DND-41 (cell line): ENCODE measurements at regions not wholly inside any gene's neighbourhood (a gene's known extent, or its start where the extent isn't known, plus 50 kb on each side); places are given as distances from the start of the nearest gene placed in this dataset.

ENCODE experiments used
- ATAC-seq: fragments of 200-7000 bp; cut with Tn5 transposase; 3 replicates; pipeline ENCODE4 v1.9.1; 2021; ENCODE audit warnings: low read depth; ENCODE audit not compliant: insufficient read depth
- DNase-seq: peaks from one replicate; pipeline ENCODE4 v3.0.0-alpha.2; 2020
- H2AFZ ChIP-seq: 2 replicates; pipeline ENCODE4 v1.6.0; 2012; ENCODE audit warnings: low read depth, low read length
- H3K27ac ChIP-seq: 2 replicates; pipeline ENCODE4 v1.5.1; 2012; ENCODE audit warnings: low read length, inconsistent platforms
- H3K27me3 ChIP-seq: fragments of 200-600 bp; sonication (generic); 2 replicates; pipeline ENCODE4 v1.6.0; 2012; ENCODE audit warnings: low read length, mild to moderate bottlenecking, inconsistent platforms; ENCODE audit not compliant: insufficient read depth, poor library complexity
- H3K36me3 ChIP-seq: 2 replicates; pipeline ENCODE4 v1.5.1; 2012; ENCODE audit warnings: low read length, inconsistent platforms; ENCODE audit not compliant: insufficient read depth
- H3K4me1 ChIP-seq: 2 replicates; pipeline ENCODE4 v1.5.1; 2012; ENCODE audit warnings: mild to moderate bottlenecking, low read length; ENCODE audit not compliant: insufficient read depth
- H3K4me2 ChIP-seq: 2 replicates; pipeline ENCODE4 v1.6.0; 2012; ENCODE audit warnings: mild to moderate bottlenecking, moderate library complexity, low read length, inconsistent platforms; ENCODE audit not compliant: insufficient read depth
- H3K4me3 ChIP-seq, 2 experiments: fragments of 200-600 bp in 1 of 2; shearing (Covaris generic) in 1 of 2; 2 replicates each; pipeline ENCODE4 v1.5.1; 2012 to 2016; ENCODE audit warnings: inconsistent platforms in 2 of 2, low read length in 2 of 2, mild to moderate bottlenecking in 2 of 2, low read depth in 1 of 2, moderate library complexity in 1 of 2
- H3K79me2 ChIP-seq: 2 replicates; pipeline ENCODE4 v1.6.0; 2012; ENCODE audit warnings: low read length, inconsistent platforms; ENCODE audit not compliant: insufficient read depth
- H3K9ac ChIP-seq: 2 replicates; pipeline ENCODE4 v1.6.0; 2012; ENCODE audit warnings: low read depth, mild to moderate bottlenecking, inconsistent platforms, low read length, moderate library complexity
- H3K9me3 ChIP-seq: 2 replicates; pipeline ENCODE4 v1.5.1; 2012; ENCODE audit warnings: low read length, moderate library complexity, mild to moderate bottlenecking, inconsistent platforms; ENCODE audit not compliant: insufficient read depth, severe bottlenecking
- H4K20me1 ChIP-seq: 2 replicates; pipeline ENCODE4 v1.6.0; 2012; ENCODE audit warnings: low read length; ENCODE audit not compliant: insufficient read depth
- EZH2 ChIP-seq: IDR thresholded peaks from 3 replicates; pipeline ENCODE4 v1.6.1; 2012; ENCODE audit warnings: borderline replicate concordance, low read depth, mild to moderate bottlenecking, moderate library complexity, low read length, inconsistent platforms; ENCODE audit not compliant: severe bottlenecking
- TF ChIP-seq, protein P1 (sequence below): IDR thresholded peaks from 2 replicates; pipeline ENCODE4 v1.5.1; 2012; ENCODE audit warnings: borderline replicate concordance, low read length, moderate library complexity, mild to moderate bottlenecking; ENCODE audit not compliant: poor library complexity, severe bottlenecking; ENCODE audit errors: extremely low read depth

DNA sequence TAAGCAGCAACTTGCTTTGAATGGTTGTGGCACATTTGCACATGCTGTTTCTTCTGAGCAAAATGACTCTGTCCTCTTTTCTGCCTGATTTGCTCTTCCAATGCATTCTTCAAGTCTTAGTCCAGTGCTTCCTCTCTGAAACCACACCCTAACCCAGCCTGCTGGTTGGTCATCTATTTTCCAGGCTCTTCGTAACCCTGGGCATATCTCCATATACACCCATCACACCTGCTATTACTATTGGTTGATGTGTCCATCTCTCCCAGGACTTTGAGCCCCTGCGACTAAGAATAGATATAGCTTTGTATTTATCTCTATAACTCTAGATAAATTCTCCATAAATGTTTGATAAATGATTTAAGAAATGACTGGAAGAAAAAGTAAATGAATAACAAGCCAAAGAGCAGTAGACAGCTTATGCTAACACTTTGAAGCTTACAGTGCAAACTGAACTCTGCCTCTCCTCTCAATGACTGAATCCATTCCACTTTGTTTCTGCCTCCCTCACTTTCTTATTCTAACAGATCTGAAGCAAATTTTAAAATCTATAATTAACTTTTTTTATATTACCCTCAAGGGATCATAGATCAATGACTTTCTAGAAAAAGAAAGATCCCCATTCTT is 59.7 kb upstream of the NT5E start:
- no peak for TF ChIP-seq EZH2
- TF ChIP-seq, protein P1, sequence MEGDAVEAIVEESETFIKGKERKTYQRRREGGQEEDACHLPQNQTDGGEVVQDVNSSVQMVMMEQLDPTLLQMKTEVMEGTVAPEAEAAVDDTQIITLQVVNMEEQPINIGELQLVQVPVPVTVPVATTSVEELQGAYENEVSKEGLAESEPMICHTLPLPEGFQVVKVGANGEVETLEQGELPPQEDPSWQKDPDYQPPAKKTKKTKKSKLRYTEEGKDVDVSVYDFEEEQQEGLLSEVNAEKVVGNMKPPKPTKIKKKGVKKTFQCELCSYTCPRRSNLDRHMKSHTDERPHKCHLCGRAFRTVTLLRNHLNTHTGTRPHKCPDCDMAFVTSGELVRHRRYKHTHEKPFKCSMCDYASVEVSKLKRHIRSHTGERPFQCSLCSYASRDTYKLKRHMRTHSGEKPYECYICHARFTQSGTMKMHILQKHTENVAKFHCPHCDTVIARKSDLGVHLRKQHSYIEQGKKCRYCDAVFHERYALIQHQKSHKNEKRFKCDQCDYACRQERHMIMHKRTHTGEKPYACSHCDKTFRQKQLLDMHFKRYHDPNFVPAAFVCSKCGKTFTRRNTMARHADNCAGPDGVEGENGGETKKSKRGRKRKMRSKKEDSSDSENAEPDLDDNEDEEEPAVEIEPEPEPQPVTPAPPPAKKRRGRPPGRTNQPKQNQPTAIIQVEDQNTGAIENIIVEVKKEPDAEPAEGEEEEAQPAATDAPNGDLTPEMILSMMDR, result no peak
- Histone ChIP-seq H3K36me3 (no peaks in the 10 kb centered on the region), H3K4me2 (no peak overlapping the region), H2AFZ (no peak overlapping the region), H3K79me2 (no peaks in the 10 kb centered on the region), H3K9ac (no peak overlapping the region), H3K27ac (no peak overlapping the region), H3K9me3 (no peaks in the 10 kb centered on the region), H3K4me3 (no peak overlapping the region), H3K4me1 (no peaks in the 10 kb centered on the region), H4K20me1 (no peaks in the 10 kb centered on the region), H3K27me3 (no peaks in the 10 kb centered on the region)
- ATAC-seq, result no peak
- no peak for DNase-seq

- Histone ChIP-seq H3K27me3 (no peaks in the 10 kb centered on the region), H4K20me1 (no peaks in the 10 kb centered on the region), H3K4me3 (no peak overlapping the region), H3K9me3 (no peaks in the 10 kb centered on the region), H2AFZ (no peak overlapping the region), H3K36me3 (no peaks in the 10 kb centered on the region), H3K27ac (no peak overlapping the region), H3K4me2 (no peak overlapping the region), H3K4me1 (no peaks in the 10 kb centered on the region), H3K9ac (no peak overlapping the region), H3K79me2 (no peaks in the 10 kb centered on the region)
- no peak for DNase-seq
- no peak for TF ChIP-seq EZH2
- TF ChIP-seq, protein P1, result no peak
- ATAC-seq, result no peak
These were observed 60.6 kb upstream of the NT5E start for GRCh38 chr6:85389151-85389797.

DNA sequence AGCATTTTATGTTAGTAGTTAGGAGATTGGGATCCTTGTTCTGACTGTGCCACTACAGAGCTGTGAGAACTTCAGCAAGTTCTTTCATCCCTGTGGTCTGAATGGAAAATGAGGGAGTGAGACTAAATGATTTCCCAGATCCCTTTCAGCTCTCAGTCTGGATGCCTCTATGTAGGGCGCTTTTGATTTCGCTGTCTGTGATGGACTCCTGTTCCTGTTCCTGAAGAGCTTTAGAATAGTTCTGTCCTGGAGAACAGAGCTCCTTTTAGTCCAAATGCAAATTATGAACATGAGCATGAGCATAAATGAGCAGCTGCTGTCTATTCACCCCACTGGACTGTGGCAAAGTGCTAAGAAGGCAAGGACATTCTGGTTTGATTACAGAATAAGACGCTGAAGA is 61.4 kb upstream of the NT5E start:
- Histone ChIP-seq H3K36me3 (no peaks in the 10 kb centered on the region), H3K27ac (no peak overlapping the region), H4K20me1 (no peaks in the 10 kb centered on the region), H2AFZ (no peak overlapping the region), H3K4me2 (no peak overlapping the region), H3K4me1 (no peaks in the 10 kb centered on the region), H3K9me3 (no peaks in the 10 kb centered on the region), H3K27me3 (no peaks in the 10 kb centered on the region), H3K9ac (no peak overlapping the region), H3K4me3 (no peak overlapping the region), H3K79me2 (no peaks in the 10 kb centered on the region)
- no peak for TF ChIP-seq EZH2
- ATAC-seq (no peak), DNase-seq (no peak)

GRCh38 chr6:85385636-85386315 is 64.1 kb upstream of the NT5E start:
- H3K9me3 ChIP-seq, result no peaks in the 10 kb centered on the region
- H3K36me3 ChIP-seq, result no peaks in the 10 kb centered on the region
- H3K9ac ChIP-seq, result no peak overlapping the region
- H4K20me1 ChIP-seq, result no peaks in the 10 kb centered on the region
- H3K27ac ChIP-seq, result no peak overlapping the region
- ATAC-seq (no peak), DNase-seq (no peak)
- no peak overlapping the region for H3K4me2 ChIP-seq
- no peaks in the 10 kb centered on the region for H3K27me3 ChIP-seq
- TF ChIP-seq EZH2, result no peak
- TF ChIP-seq, protein P1, result no peak
- H3K4me3 ChIP-seq, result no peak overlapping the region
- H2AFZ ChIP-seq, result no peak overlapping the region
- no peaks in the 10 kb centered on the region for H3K79me2 ChIP-seq
- H3K4me1 ChIP-seq, result no peaks in the 10 kb centered on the region
